Skeletal muscle cell (primary cell): ENCODE measurements at regions not wholly inside any gene's neighbourhood (a gene's known extent, or its start where the extent isn't known, plus 50 kb on each side); places are given as distances from the start of the nearest gene placed in this dataset.
"Not testable (repeated sequence)": the region's sequence is repeated elsewhere in the genome, so short reads cannot be mapped to it uniquely, and the experiment has no call there.

ENCODE experiments used
- DNase-seq: peaks from one replicate; pipeline ENCODE4 v3.0.0-alpha.2; 2010; ENCODE audit warnings: low read depth
- H3K4me3 ChIP-seq: 2 replicates; pipeline ENCODE4 v1.5.1; 2011; ENCODE audit warnings: low read depth, mild to moderate bottlenecking, control low read depth, low read length, moderate library complexity

GRCh38 chr21:17998599-17998998 lies 179.4 kb upstream of the C21orf91 start:
- not testable (repeated sequence) for H3K4me3 ChIP-seq

GRCh38 chr21:17989780-17990179 lies 170.6 kb upstream of the C21orf91 start:
- DNase-seq = no peak

More at GRCh38 chr21:17998599-17998998, 179.4 kb upstream of the C21orf91 start:
- DNase-seq = not testable (repeated sequence)

GRCh38 chr21:17988102-17988437 lies 168.9 kb upstream of the C21orf91 start:
- no peak for DNase-seq
- H3K4me3 ChIP-seq = no peak overlapping the region

More at GRCh38 chr21:17989780-17990179, 170.6 kb upstream of the C21orf91 start:
- no peak overlapping the region for H3K4me3 ChIP-seq

- no peak overlapping the region for H3K4me3 ChIP-seq
- no peak for DNase-seq
These were observed 168.4 kb upstream of the C21orf91 start for GRCh38 chr21:17987382-17988101.

- H3K4me3 ChIP-seq = no peak overlapping the region
- no peak for DNase-seq
These were observed 162.0 kb upstream of the C21orf91 start for GRCh38 chr21:17981060-17981740.

DNA sequence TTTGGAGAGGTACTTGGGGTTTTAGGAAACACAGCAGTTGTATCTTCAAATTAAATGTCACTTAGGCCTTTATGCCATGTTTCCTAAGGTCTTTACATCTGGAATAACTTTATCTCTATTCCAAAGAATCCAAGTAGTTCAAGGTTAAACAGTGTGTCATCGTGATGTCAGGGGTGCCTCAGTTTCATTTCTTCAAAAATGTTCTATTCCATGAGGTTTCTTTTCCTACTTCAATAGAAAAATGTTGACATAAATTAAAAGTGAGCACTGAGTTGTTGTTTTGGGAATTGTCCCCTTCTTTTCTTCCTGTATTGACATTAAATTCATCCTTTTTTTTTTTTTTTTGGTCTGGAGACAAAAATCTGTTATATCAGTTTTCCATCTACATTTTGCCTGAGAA lies 160.6 kb upstream of the C21orf91 start:
- no peak overlapping the region for H3K4me3 ChIP-seq
- DNase-seq = no peak

DNA sequence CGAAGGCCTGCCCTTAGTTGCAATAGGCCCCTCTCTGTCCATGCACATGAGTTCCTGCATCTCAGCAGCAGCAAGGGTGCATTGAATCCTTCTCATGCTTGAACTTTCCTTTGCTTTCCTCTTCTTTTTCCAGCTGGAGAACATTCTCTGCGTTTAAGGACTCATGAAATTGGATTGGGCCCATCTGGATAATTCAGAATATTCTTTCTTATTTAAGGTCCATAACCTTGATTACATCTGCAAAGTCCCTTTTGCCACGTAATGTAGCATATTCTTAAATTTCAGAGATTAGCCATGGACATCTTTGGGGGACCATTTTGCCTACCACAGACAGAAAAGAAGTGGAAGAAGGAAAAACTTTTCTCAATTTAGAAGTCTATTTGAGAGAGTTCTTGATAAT lies 159.7 kb upstream of the C21orf91 start:
- no peak overlapping the region for H3K4me3 ChIP-seq
- DNase-seq = no peak

DNA sequence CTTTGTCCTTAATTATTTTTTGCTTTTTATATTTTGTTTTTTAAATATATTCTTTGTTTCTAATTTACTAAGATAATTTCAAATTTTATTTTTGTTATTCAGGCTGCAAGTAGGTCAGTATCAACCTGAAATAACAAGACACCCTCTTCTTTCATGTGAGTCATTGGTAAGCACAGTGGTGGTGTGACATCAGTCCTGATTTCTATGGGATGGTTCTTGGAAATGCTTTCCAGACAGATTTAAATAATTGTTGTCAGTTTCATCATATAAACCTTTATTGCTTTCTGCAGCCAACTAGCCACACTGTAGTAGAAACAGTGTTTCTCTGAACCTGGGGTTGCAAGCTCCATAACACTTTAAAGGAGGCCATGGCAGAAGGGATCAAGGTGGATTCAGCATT lies 157.5 kb upstream of the C21orf91 start:
- no peak for DNase-seq
- H3K4me3 ChIP-seq = no peak overlapping the region

DNA sequence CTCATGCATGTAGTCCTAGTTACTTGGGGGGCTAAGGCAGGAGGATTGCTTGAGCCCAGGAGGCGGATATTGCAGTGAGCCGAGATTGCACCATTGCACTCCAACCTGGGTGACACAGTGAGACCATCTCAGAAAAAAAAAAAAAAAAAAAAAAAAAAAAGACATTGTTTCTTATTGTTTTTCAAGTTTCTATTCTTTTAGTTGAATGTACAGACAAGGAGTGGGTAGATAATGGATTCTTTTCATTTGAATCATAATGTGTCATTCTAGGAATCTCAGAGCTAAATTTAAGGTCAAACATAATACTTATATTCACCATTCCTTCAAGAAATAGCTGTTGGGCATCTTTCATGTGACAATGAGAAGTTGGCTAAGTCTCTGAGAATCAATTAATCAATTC lies 157.0 kb upstream of the C21orf91 start:
- H3K4me3 ChIP-seq = no peak overlapping the region
- DNase-seq = no peak

DNA sequence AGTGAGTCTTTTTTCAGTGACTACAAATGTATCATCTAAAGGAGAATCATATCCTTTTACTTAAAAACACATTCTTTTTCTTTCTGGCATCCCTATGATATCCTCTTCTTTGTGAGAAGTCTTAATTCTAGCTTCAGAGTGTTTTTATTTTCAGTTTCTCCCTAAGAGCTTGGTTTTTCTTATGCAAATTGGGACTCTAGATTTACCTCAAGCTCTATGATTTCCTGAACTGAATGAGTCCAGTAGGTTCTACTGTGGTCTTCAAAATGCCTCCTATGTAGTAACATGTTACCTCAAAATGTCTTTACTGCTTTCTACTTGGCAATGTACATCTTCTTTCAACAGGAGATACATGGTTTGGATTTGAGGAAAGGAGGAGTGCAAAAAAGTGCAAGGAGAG lies 148.2 kb upstream of the C21orf91 start:
- no peak for DNase-seq
- H3K4me3 ChIP-seq = no peak overlapping the region

DNA sequence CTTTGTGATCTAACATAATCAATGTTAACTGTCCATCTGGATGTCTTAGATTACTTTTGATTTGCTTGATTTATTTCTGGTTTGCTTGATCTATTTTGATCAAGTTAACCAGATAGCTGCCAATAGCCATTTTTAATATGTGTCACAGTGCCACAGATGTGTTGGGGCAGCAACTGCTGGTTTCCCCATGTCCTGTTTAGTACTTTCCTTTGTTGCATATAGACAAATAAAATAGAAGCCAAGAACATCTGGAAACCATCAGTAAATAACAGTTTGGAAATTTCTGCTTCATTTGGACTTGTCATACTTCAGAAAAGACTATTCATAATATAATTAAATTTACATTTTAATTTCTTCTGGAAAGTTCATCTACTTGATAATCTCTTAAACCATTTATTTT lies 145.6 kb upstream of the C21orf91 start:
- H3K4me3 ChIP-seq = no peak overlapping the region
- no peak for DNase-seq

DNA sequence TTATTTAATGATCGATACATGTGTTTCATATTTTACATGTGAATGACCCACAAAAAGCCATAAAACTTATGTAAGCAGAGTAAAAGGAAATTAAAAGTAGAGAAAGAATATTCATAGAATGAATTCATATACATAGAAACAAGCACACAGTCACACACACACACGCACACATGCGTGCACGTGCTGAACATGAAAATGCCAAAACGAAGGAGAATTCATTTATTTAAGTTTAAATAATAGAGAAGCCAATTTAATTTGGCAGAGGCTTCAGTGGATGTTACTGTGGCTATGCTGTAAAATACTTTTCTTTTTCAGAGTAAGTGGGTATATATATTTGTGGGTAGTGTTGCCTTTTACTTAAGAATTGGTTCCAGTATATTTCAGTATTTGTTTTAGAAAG lies 145.0 kb upstream of the C21orf91 start:
- no peak overlapping the region for H3K4me3 ChIP-seq
- DNase-seq = no peak

DNA sequence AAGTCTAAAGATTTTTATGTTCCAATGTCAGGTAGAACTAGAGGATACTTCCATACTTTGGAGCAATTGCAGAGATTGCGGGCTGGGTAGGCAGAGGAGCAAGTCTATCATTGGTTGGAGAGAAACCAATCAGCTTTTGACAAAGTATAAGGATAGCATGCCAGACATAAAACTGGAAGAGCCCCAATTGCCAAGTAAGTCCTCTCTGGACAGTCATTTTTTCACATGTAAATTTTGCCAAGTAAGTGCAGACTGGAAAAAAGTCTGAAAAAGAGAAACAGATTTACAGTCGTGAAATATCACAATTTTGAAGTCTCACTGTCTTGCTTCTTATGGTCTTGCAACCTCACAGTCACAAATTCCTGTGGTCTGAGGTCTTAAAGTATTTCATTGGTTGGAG lies 131.4 kb upstream of the C21orf91 start:
- no peak overlapping the region for H3K4me3 ChIP-seq
- no peak for DNase-seq

DNA sequence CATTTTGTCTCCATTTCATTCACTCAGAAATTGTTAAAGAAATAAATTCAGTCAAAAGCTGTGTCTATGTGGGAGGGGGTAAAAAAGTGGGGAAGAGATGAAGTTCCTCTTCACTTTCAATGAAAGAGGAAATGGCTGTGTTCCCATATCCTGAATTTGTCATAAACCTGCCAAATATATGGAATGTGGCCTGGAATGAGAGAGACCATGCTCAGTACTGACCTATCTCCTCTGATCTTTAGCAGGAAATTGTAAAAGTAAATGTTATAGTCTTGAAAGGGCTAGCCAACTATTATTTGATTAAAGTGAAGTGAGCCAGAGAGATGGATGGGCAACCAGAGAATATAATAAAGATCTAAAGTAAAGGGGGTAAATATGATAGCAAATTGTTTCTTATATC lies 130.3 kb upstream of the C21orf91 start:
- no peak overlapping the region for H3K4me3 ChIP-seq
- no peak for DNase-seq

- no peak overlapping the region for H3K4me3 ChIP-seq
- DNase-seq = no peak
These were observed 128.4 kb upstream of the C21orf91 start for GRCh38 chr21:17947531-17947930.

DNA sequence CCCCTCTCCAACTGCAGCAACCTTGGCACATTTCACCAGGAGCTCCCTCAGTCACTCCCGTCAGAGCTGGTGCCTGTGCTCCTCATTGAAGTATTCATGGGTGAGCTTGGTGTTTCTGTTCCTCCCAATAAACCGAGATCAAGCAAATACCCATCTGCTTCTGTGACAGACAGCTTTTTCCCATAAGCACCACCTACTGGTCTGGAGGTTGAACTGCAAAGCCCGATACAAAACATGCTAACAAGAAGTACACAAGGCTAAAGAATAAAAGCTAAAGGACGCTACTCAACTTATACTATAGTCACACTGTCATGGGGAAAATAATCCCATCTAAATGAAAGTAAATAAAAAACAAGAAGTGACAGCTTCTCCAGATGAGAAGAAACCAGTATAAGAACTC lies 111.9 kb upstream of the C21orf91 start:
- no peak overlapping the region for H3K4me3 ChIP-seq
- DNase-seq = no peak

DNA sequence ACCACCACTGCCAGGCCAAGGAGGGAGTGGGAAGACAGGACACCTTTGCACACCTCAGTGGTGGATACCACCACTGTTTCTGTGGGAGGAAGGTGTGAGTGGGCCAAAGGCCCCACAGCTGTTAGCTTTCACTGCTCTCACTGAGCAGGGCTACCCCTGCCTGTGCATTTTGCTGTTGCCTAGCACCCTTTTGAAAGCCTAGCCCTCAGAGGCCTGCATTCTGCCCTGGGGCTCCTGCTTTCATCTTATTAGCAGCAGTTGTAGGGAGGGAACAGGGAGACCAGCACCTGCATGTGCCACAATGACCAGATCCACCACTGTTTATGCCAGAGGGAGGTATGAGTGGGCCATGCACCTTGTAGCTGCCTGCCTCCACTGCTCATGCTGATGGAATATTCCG lies 110.9 kb upstream of the C21orf91 start:
- no peak overlapping the region for H3K4me3 ChIP-seq

DNA sequence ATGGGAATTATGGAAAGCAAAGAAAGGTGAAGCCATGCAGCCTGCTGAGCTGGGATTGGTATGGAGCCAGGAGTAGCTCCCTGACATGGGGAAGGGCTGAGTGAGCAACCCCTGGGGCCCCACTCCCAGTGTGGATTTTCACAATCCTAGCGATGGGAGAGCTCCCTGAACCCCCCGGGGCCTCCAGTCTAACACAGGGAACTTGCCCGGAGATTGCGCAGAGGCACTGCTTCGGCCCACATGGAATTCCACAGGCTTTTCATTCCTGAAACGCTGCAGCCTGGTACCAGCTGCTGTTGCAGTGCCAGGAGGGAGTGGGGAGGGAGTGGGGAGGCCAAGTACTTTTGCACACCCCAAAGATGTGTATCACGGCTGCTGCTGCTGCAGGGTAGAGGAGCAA lies 110.4 kb upstream of the C21orf91 start:
- DNase-seq = no peak
- H3K4me3 ChIP-seq = no peak overlapping the region

More for the DNA sequence above, 110.9 kb upstream of the C21orf91 start:
- no peak for DNase-seq

DNA sequence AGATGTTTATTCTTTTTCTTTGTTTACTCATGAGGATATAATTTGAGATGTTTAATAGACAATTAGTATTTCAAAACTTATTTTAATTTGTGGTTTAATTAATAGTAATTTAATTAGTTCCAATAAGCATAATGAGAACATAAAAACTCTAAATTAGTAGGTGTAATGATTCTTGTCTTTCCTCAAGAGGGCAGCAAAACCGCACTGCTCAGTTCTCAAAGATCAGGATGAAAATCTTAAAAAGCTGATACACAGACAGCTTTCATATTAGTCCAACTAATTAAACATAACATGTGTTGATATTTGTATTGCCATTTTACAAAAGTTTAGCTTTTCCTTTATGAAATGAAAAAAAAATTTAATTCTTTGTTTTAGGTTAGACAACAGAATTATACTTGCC lies 106.7 kb upstream of the C21orf91 start:
- H3K4me3 ChIP-seq = no peak overlapping the region
- no peak for DNase-seq

DNA sequence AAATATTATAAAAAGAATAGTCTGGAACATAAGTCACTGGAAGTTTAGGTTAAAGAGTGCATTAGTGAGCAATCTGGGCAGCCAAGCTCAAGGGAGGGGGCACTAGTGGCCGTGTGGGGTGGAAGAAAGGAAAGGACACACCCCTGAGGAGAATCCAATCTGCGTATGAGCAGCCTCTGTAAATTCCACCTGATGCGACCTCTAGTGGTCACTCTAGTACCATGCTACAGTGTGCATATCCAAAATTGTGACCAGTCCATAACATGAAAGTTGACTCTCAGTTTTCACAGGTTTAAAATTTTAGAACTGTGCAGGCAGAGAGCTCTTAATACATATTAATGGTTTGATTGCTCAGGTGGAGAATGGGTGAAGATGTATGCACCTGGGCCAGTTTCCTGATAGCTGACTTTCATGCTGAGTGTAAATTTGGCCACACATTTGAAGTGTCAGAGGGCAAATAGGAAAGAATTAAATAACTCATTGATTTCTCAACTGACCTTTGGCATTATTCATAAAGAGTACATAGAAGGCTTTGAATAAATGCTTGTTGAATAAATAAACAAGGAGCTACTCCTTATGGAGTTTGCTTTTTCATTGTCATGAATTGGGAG lies 105.9 kb upstream of the C21orf91 start:
- no peak for DNase-seq
- H3K4me3 ChIP-seq = no peak overlapping the region
